PC-9 (cell line): ENCODE measurements at regions not wholly inside any gene's neighbourhood (a gene's known extent, or its start where the extent isn't known, plus 50 kb on each side); places are given as distances from the start of the nearest gene placed in this dataset.
"Not testable (repeated sequence)": the region's sequence is repeated elsewhere in the genome, so short reads cannot be mapped to it uniquely, and the experiment has no call there.

Experiments
- BruUV-seq: library from RNA; stranded (reverse); fragments of 400-500 nt; replicated peaks from 2 replicates; lab custom pipeline; 2021; lab: Mats Ljungman, UMichigan
- CTCF ChIA-PET: fragments of 300-600 bp; sonication (Branson Sonifier 250); formaldehyde crosslinking; loops from one replicate; lab custom pipeline; 2022; ENCODE audit warnings: antibody characterized with exemption; lab: Charles Lee
- POLR2A ChIA-PET: fragments of 300-600 bp; sonication (Branson Sonifier 250); formaldehyde crosslinking; loops from one replicate; lab custom pipeline; 2022; ENCODE audit warnings: antibody characterized with exemption; ENCODE audit not compliant: unreplicated experiment; lab: Charles Lee
- DNase-seq, 2 experiments: peaks; one replicate each; pipeline versions ENCODE4 v3.0.0 to v3.0.0-alpha.2; 2015 to 2022; ENCODE audit warnings: mixed read lengths in 1 of 2
- H2AFZ ChIP-seq: fragments of 200-600 bp; sonication (generic); 2 replicates; pipeline ENCODE4 v1.8.1; 2017; ENCODE audit warnings: antibody characterized with exemption
- H3F3A ChIP-seq: fragments of 200-600 bp; sonication (generic); 2 replicates; pipeline ENCODE4 v1.8.1; 2017; ENCODE audit warnings: antibody characterized with exemption, mild to moderate bottlenecking, low read depth; ENCODE audit not compliant: insufficient read depth
- H3K27ac ChIP-seq: fragments of 200-600 bp; sonication (generic); 2 replicates; pipeline ENCODE4 v1.6.1; 2016; ENCODE audit warnings: mixed run types
- H3K27me3 ChIP-seq: fragments of 200-600 bp; sonication (generic); 2 replicates; pipeline ENCODE4 v1.6.1; 2016; ENCODE audit warnings: low read depth, mixed run types; ENCODE audit not compliant: insufficient read depth
- H3K36me3 ChIP-seq: fragments of 200-600 bp; sonication (generic); 2 replicates; pipeline ENCODE4 v1.6.1; 2016; ENCODE audit warnings: low read depth, mixed run types
- H3K4me1 ChIP-seq: fragments of 200-600 bp; sonication (generic); replicated peaks from 2 replicates; pipeline ENCODE4 v1.6.1; 2016; ENCODE audit warnings: mixed run types; ENCODE audit not compliant: insufficient read depth
- H3K4me2 ChIP-seq: fragments of 200-600 bp; sonication (generic); 2 replicates; pipeline ENCODE4 v1.6.1; 2017; ENCODE audit warnings: mixed run types
- H3K4me3 ChIP-seq: fragments of 200-600 bp; sonication (generic); 2 replicates; pipeline ENCODE4 v1.6.1; 2016; ENCODE audit warnings: mixed run types
- H3K79me2 ChIP-seq: fragments of 200-600 bp; sonication (generic); 2 replicates; pipeline ENCODE4 v1.6.1; 2017; ENCODE audit warnings: low read depth, mixed run types
- H3K9me2 ChIP-seq: fragments of 200-600 bp; sonication (generic); 2 replicates; pipeline ENCODE4 v1.8.1; 2017; ENCODE audit warnings: mild to moderate bottlenecking; ENCODE audit not compliant: insufficient read depth
- H3K9me3 ChIP-seq: fragments of 200-600 bp; sonication (generic); 2 replicates; pipeline ENCODE4 v1.8.1; 2016; ENCODE audit warnings: low read depth; ENCODE audit not compliant: insufficient read depth
- H4K20me1 ChIP-seq: fragments of 200-600 bp; sonication (generic); 2 replicates; pipeline ENCODE4 v1.8.1; 2017; ENCODE audit not compliant: insufficient read depth
- EZH2 ChIP-seq: fragments of 200-600 bp; sonication (generic); IDR thresholded peaks from 2 replicates; pipeline ENCODE4 v1.8.0; 2017; ENCODE audit warnings: antibody characterized with exemption, low read depth
- intact Hi-C: fragments of 100-400 bp; cut with micrococcal nuclease; formaldehyde crosslinking; loops from one replicate; pipeline ENCODE4 v1.10.0; 2022; ENCODE audit not compliant: unreplicated experiment
- TF ChIP-seq, protein P1 (sequence below): fragments of 200-600 bp; sonication (generic); conservative IDR thresholded peaks from 2 replicates; pipeline ENCODE4 v1.6.1; 2017; ENCODE audit warnings: mixed run types, antibody characterized with exemption, mild to moderate bottlenecking, moderate library complexity

DNA sequence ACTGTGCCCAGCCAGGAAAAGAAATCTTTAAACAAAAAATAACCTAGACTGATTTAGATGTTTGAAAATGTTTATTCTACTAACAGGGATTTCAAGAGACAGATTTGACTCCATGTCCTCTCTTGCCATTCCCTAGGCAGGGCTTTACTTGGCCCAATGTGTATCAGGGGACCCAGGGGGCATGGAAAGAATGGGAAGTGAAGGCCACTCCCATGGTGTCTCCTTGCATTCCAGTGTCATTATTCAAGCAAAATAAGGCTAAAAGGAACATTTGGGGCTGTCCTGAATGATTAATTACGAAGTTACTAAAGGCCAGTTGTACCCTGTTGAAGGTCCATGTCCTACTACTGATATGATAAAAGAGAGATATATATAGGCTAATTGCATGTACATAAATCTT is 151.9 kb upstream of the ATF7IP start:
- H3K36me3 ChIP-seq = no peaks in the 10 kb centered on the region
- DNase-seq = peak; percentile 14 to 51
- intact Hi-C loops = no loop called here
- TF ChIP-seq, protein P1, sequence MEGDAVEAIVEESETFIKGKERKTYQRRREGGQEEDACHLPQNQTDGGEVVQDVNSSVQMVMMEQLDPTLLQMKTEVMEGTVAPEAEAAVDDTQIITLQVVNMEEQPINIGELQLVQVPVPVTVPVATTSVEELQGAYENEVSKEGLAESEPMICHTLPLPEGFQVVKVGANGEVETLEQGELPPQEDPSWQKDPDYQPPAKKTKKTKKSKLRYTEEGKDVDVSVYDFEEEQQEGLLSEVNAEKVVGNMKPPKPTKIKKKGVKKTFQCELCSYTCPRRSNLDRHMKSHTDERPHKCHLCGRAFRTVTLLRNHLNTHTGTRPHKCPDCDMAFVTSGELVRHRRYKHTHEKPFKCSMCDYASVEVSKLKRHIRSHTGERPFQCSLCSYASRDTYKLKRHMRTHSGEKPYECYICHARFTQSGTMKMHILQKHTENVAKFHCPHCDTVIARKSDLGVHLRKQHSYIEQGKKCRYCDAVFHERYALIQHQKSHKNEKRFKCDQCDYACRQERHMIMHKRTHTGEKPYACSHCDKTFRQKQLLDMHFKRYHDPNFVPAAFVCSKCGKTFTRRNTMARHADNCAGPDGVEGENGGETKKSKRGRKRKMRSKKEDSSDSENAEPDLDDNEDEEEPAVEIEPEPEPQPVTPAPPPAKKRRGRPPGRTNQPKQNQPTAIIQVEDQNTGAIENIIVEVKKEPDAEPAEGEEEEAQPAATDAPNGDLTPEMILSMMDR = no peak
- no peak for TF ChIP-seq EZH2
- no peak overlapping the region for H3K4me3 ChIP-seq
- peaks cover 6% of the 10 kb centered on the region; the same call in 1 of the 2 replicates for H3F3A ChIP-seq
- no peaks in the 10 kb centered on the region for H3K9me2 ChIP-seq
- no peak overlapping the region for H2AFZ ChIP-seq
- no TSS peak for BruUV-seq
- no peaks in the 10 kb centered on the region for H4K20me1 ChIP-seq
- no peaks in the 10 kb centered on the region for H3K9me3 ChIP-seq
- ChIA-PET POLR2A (no interaction called here), CTCF (no interaction called here)
- peak overlapping the region; percentile 9 for H3K4me2 ChIP-seq
- no peak overlapping the region for H3K27ac ChIP-seq
- peaks cover 31% of the 10 kb centered on the region for H3K4me1 ChIP-seq
- H3K79me2 ChIP-seq = no peaks in the 10 kb centered on the region
- H3K27me3 ChIP-seq = no peaks in the 10 kb centered on the region

DNA sequence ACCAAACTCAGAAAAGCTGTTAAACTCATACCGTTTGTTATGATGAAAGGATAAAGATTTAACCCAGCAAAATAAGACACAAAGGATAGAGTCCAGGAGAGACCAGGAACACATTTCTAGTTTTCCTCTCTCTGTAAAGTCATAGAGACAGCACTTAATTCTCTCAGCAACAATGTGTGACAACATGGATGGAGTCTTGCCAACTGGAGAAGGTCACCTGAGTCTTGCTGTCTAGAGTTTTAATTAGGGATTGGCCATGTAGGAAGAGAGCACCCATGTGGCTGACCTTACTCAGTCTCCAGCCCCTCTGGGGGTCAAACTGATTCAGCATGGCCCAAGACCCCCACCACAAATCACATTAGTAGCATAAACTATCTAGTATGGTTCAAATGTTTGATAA is 151.0 kb upstream of the ATF7IP start:
- no peak for DNase-seq
- no peak overlapping the region for H2AFZ ChIP-seq

DNA sequence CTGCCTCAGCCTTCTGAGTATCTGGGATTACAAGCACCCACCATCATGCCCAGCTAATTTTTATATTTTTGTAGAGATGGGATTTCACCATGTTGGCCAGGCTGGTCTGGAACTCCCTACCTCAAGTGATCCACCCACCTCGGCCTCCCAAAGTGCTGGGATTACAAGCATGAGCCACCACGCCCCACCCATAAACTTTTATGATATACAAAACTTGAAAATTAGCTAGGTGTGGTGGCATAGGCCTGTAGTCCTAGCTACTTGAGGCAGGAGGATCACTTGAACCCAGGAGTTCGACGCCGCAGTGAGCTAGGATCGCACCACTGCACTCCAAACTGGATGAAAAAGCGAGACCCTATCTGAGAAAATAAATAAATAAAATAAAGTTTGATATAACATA is 149.5 kb upstream of the ATF7IP start:
- CTCF ChIA-PET, POLR2A ChIA-PET, H3K36me3 ChIP-seq, H3K4me3 ChIP-seq, H3K27ac ChIP-seq, BruUV-seq, H3K79me2 ChIP-seq, H3K9me3 ChIP-seq, H3K27me3 ChIP-seq, DNase-seq, H3F3A ChIP-seq, H4K20me1 ChIP-seq, intact Hi-C loops, H3K9me2 ChIP-seq: not testable (repeated sequence)
- H2AFZ ChIP-seq = peak overlapping the region; percentile 75
- H3K4me2 ChIP-seq = peak overlapping the region; percentile 49
- peaks cover 21% of the 10 kb centered on the region for H3K4me1 ChIP-seq

More for the DNA sequence above, 151.0 kb upstream of the ATF7IP start:
- H3K27me3 ChIP-seq = no peaks in the 10 kb centered on the region
- H3K4me2 ChIP-seq = no peak overlapping the region
- TF ChIP-seq EZH2 = no peak
- TF ChIP-seq, protein P1 = no peak
- CTCF ChIA-PET = no interaction called here
- H4K20me1 ChIP-seq = no peaks in the 10 kb centered on the region
- H3F3A ChIP-seq = no peaks in the 10 kb centered on the region
- no peaks in the 10 kb centered on the region for H3K36me3 ChIP-seq
- H3K79me2 ChIP-seq = no peaks in the 10 kb centered on the region
- no peaks in the 10 kb centered on the region for H3K9me2 ChIP-seq
- H3K4me3 ChIP-seq = no peak overlapping the region
- no peaks in the 10 kb centered on the region for H3K9me3 ChIP-seq
- POLR2A ChIA-PET = interaction anchor here (0.5 kb wide), 1 partner anchor 1808 kb away, joined by 6 read pairs; no protein-coding TSS in a partner anchor
- no peak overlapping the region for H3K27ac ChIP-seq
- BruUV-seq = no TSS peak
- H3K4me1 ChIP-seq = peaks cover 21% of the 10 kb centered on the region
- intact Hi-C loops = no loop called here
